CD4-positive, alpha-beta T cell (primary cell): ENCODE measurements at regions not wholly inside any gene's neighbourhood (a gene's known extent, or its start where the extent isn't known, plus 50 kb on each side); places are given as distances from the start of the nearest gene placed in this dataset.

Source experiments
- ATAC-seq: fragments of 200-7000 bp; cut with Tn5 transposase; one replicate; pipeline ENCODE4 v1.10.0; 2022; ENCODE audit warnings: mild to moderate bottlenecking; ENCODE audit not compliant: poor library complexity
- CTCF ChIA-PET: fragments of 350-600 bp; sonication (Branson Sonifier 250); formaldehyde crosslinking; loops from one replicate; lab custom pipeline; 2021; ENCODE audit warnings: antibody characterized with exemption, inconsistent platforms; lab: Charles Lee
- POLR2A ChIA-PET: fragments of 350-600 bp; sonication (Branson Sonifier 250); formaldehyde crosslinking; loops from one replicate; lab custom pipeline; 2021; ENCODE audit warnings: antibody characterized with exemption, inconsistent platforms; lab: Charles Lee
- DNase-seq, 14 experiments: peaks; one replicate each; pipeline ENCODE4 v3.0.0-alpha.2; 2013 to 2020; ENCODE audit warnings: mixed read lengths in 2 of 14
- H3K27ac ChIP-seq, 2 donors: one replicate each; pipeline versions ENCODE4 v1.5.1 to v1.7.0; 2013; ENCODE audit warnings: low read length in 2 of 2, low read depth in 1 of 2, mild to moderate bottlenecking in 1 of 2
- H3K27me3 ChIP-seq, 2 experiments: 1 replicate in 1 of 2; 2 replicates in 1 of 2; pipeline versions ENCODE4 v1.6.1 to v1.7.0; 2013; ENCODE audit warnings: low read length in 2 of 2, control low read depth in 1 of 2, mild to moderate bottlenecking in 1 of 2, moderate library complexity in 1 of 2; ENCODE audit not compliant: insufficient read depth in 2 of 2, control insufficient read depth in 1 of 2
- H3K36me3 ChIP-seq: one replicate; pipeline ENCODE4 v1.6.1; 2013; ENCODE audit warnings: low read length, control low read depth; ENCODE audit not compliant: insufficient read depth
- H3K4me1 ChIP-seq: one replicate; pipeline ENCODE4 v1.6.1; 2013; ENCODE audit warnings: low read length, control low read depth; ENCODE audit not compliant: insufficient read depth
- H3K4me3 ChIP-seq: one replicate; pipeline ENCODE4 v1.5.1; 2013; ENCODE audit warnings: mild to moderate bottlenecking, low read length, moderate library complexity
- H3K9me3 ChIP-seq, 2 experiments: 1 replicate in 1 of 2; 2 replicates in 1 of 2; pipeline versions ENCODE4 v1.6.1 to v1.7.0; 2013; ENCODE audit warnings: low read length in 2 of 2, mild to moderate bottlenecking in 2 of 2, control low read depth in 1 of 2, moderate library complexity in 1 of 2; ENCODE audit not compliant: control insufficient read depth in 1 of 2, insufficient read depth in 1 of 2
- H3K27ac Mint-ChIP-seq: one replicate; pipeline ENCODE4 v1.8.0; 2020; ENCODE audit warnings: mixed read lengths
- H3K27me3 Mint-ChIP-seq: one replicate; pipeline ENCODE4 v1.8.0; 2021; ENCODE audit warnings: mixed read lengths
- H3K36me3 Mint-ChIP-seq: one replicate; pipeline ENCODE4 v1.8.0; 2021; ENCODE audit warnings: low read depth, mixed read lengths
- H3K4me1 Mint-ChIP-seq: one replicate; pipeline ENCODE4 v1.8.0; 2021; ENCODE audit warnings: low read depth, mixed read lengths
- H3K4me3 Mint-ChIP-seq: one replicate; pipeline ENCODE4 v1.8.0; 2020; ENCODE audit warnings: mild to moderate bottlenecking, mixed read lengths
- H3K9me3 Mint-ChIP-seq: one replicate; pipeline ENCODE4 v1.8.0; 2020; ENCODE audit warnings: mixed read lengths
- CTCF ChIP-seq: fragments of 200-600 bp; IDR thresholded peaks from one replicate; pipeline ENCODE4 v1.8.0; 2022; ENCODE audit warnings: antibody characterized with exemption, mild to moderate bottlenecking
- intact Hi-C, 2 experiments: fragments of 100-400 bp; cut with DNase I in 1 of 2; cut with micrococcal nuclease in 1 of 2; formaldehyde crosslinking; loops; one replicate each; pipeline versions ENCODE4 v1.15.1 to v1.9.0; 2023 to 2025; cut with DNase I, micrococcal nuclease

- Mint-ChIP-seq H3K36me3 (no peaks in the 10 kb centered on the region), H3K4me3 (no peak overlapping the region), H3K9me3 (peaks cover 2% of the 10 kb centered on the region), H3K27ac (no peak overlapping the region), H3K4me1 (no peaks in the 10 kb centered on the region), H3K27me3 (no peaks in the 10 kb centered on the region)
- Histone ChIP-seq H3K4me1 (no peaks in the 10 kb centered on the region), H3K36me3 (no peaks in the 10 kb centered on the region), H3K27ac (no peak overlapping the region), H3K27me3 (no peaks in the 10 kb centered on the region), H3K4me3 (no peak overlapping the region), H3K9me3 (no peaks in the 10 kb centered on the region)
- CTCF ChIA-PET: no interaction called here
- no peak for DNase-seq
- POLR2A ChIA-PET: no interaction called here
- intact Hi-C loops: no loop called here
- no peak for TF ChIP-seq CTCF
- ATAC-seq: no peak
Measured at GRCh38 chr4:81745050-81745449, 273.3 kb upstream of the RASGEF1B start.

DNA sequence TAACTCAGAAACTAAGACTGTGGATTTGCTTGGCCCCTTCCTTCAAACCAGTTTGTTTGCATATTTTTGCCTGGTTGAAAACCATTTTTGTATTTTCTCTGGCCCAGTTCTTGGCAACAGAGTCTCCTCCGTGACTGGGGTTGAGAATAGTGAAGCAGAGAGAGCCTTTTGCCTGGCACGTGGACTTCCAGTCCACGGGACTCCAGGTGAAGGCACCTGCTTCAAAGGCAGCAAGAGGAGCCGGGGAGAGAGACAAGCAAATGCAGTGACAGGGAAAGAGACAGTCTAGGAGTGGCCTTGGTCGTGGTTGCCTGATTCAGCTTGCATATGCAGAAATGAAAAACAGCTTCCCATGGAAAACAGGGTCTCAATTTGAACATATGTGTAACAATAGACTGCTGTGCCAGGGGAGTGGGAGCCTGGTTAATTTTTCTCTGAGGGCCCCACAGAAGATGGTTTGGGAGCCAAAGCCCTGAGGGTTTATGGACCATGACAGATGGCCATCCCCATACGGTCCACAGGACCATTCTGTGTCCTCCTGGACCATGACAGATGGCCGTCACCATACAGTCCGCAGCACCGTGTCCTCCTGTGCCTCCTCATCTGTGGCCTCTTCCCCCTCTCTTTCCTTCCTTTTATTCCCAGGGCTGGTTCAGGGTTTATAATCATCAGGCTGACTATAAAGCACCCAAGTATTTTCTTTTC lies 272.2 kb upstream of the RASGEF1B start:
- Histone ChIP-seq H3K9me3 (no peaks in the 10 kb centered on the region), H3K27ac (no peak overlapping the region), H3K4me3 (no peak overlapping the region), H3K4me1 (no peaks in the 10 kb centered on the region), H3K27me3 (no peaks in the 10 kb centered on the region), H3K36me3 (no peaks in the 10 kb centered on the region)
- intact Hi-C loops: no loop called here
- H3K9me3 Mint-ChIP-seq: peaks cover 2% of the 10 kb centered on the region
- no peak overlapping the region for H3K27ac Mint-ChIP-seq
- no peak for ATAC-seq
- H3K27me3 Mint-ChIP-seq: no peaks in the 10 kb centered on the region
- no peak overlapping the region for H3K4me3 Mint-ChIP-seq
- ChIA-PET POLR2A (no interaction called here), CTCF (interaction anchor here (0.6 kb wide), 1 partner anchor 603 kb away, joined by 5 read pairs; no protein-coding TSS in a partner anchor)
- H3K4me1 Mint-ChIP-seq: no peaks in the 10 kb centered on the region
- no peak for TF ChIP-seq CTCF
- H3K36me3 Mint-ChIP-seq: no peaks in the 10 kb centered on the region
- no peak for DNase-seq

- Histone ChIP-seq H3K27ac (no peak overlapping the region), H3K9me3 (no peaks in the 10 kb centered on the region), H3K4me1 (no peaks in the 10 kb centered on the region), H3K36me3 (no peaks in the 10 kb centered on the region), H3K27me3 (no peaks in the 10 kb centered on the region), H3K4me3 (no peak overlapping the region)
- POLR2A ChIA-PET: no interaction called here
- ATAC-seq (no peak), DNase-seq (no peak)
- Mint-ChIP-seq H3K27ac (no peak overlapping the region), H3K4me3 (no peak overlapping the region), H3K4me1 (no peaks in the 10 kb centered on the region), H3K36me3 (no peaks in the 10 kb centered on the region), H3K27me3 (no peaks in the 10 kb centered on the region), H3K9me3 (no peaks in the 10 kb centered on the region)
- TF ChIP-seq CTCF: no peak
- intact Hi-C loops: no loop called here
- CTCF ChIA-PET: no interaction called here
Measured at GRCh38 chr4:81740487-81740886, 268.8 kb upstream of the RASGEF1B start.
